ENCODE measurements at regions not wholly inside any gene's neighbourhood (a gene's known extent, or its start where the extent isn't known, plus 50 kb on each side); places are given as distances from the start of the nearest gene placed in this dataset.

DNA sequence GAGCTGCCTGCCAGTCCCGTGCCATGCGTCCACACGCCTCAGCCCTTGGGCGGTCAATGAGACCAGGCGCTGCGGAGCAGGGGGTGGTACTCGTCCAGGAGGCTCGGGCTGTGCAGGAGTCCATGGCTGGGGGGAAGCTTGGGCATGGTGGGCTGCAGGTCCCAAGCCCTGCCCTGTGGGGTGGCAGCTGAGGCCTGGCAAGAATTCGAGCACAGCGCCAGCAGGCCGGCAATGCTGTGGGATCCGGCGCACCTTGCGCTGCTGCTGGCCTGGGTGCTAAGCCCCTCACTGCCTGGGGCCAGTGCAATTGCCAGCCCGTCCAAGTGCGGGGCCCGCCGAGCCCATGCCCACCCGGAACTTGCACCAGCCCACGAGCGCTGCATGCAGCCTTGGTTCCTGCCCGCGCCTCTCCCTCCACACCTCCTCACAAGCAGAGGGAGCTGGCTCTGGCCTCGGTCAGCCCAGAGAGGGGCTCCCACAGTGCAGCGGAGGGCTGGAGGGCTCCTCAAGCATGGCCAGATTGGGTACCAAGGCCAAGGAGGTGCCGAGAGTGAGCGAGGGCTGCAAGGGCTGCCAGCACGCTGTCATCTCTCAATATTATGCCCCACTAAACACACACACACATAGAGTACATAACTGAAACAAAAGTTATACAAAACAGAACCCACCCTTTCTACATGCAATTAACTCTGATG lies 307.7 kb downstream of the LMO4 start:
- DNase-seq = no peak

DNA sequence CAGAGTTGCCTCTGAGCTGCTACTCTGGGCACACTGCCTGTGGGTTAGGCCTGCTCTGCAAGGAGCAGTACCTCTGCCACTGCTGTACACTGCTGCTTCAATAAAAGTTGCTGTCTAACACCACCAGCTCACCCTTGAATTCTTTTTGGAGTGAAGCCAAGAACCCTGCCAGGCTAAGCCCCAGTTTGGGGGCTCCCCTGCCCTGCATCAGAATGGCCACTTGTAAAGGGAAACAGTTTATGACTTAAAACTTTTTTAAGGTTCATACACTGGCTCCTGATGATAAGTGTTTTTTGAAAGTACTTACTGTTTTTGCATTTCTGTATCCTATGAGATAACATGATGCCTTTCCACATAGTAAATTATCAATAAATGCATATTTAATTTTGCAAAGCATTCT lies 310.0 kb downstream of the LMO4 start:
- DNase-seq = no peak

DNA sequence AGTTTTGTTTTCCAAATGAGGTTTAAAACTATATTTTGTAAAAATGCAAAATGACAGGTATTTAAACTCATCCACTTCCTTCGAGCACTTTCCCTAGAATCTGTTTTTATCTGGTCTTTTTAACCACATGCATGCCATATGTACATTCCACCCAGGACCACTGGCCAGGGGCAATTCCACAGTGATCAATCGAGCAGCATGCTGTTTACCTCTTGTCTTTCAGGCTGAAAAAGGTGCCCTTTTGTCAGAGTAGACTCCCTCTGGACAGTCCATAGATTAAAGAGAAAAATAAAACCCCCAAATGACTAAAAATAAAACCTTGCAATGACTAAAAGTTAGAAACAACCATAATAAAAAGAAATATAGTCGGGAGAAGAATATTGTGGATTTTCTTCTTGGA lies 313.3 kb downstream of the LMO4 start:
- DNase-seq = no peak

DNA sequence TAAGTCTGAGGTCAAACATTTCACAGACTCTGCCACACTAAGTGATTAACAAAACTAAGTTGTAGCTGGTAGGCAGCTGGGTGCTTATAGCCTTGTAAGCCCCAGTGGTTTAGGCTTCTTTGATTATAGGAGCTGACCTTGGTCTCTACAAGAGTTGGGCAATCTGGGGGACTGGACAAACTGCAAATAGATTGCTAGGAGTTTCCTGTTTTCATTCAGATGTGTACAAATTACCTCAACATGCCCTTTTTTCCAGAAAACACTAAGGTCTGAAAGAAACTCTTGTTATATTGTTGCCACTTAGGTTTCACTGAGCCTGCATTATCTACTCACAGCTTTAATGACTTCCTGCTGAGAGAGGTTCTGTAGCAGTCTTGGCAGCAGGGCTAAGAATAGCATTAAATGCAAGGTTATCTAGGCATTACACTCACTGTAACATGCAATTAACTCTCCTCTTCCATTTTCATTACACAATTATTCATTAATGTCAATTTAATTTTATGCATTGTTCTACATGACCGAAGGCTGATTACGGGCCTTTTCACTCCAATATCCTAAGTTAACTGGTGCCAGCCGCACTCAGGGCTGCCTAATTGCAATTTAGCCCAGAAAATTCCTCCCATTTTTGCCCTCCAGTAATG lies 314.0 kb downstream of the LMO4 start:
- DNase-seq = peak; percentile 68

- DNase-seq = no peak
Observed at GRCh38 chr1:87644033-87644578, 315.4 kb downstream of the LMO4 start.

DNA sequence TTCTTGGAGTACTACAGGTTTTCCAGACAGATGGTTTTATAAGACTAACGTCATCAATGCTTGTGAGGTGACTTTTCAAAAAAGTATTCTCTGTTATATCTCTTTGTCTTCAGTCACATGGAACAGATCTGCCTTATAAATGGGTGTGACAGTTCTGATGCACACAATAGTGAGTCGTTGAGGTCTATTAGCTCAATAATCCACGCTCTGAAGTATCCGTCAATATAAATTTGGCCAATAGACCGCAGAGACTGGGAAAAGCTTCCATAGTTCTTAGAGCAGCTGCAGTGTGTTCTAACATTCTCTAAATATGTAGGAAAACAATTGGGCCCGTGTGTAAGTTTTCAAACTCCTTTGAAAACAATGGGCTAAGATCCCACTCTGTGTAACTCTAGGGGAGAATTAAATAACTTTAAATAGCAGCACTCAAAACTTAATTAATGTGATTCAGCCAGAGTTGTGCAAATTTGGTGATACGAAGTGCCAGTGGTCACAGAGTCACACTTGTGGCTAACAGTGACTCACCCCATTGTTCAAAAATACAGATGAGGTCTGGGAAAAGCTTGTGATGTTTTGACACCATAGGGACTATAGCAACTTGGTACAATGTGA lies 316.0 kb downstream of the LMO4 start:
- DNase-seq = no peak

- no peak for DNase-seq
Observed at GRCh38 chr1:87647430-87648177, 318.9 kb downstream of the LMO4 start.

DNA sequence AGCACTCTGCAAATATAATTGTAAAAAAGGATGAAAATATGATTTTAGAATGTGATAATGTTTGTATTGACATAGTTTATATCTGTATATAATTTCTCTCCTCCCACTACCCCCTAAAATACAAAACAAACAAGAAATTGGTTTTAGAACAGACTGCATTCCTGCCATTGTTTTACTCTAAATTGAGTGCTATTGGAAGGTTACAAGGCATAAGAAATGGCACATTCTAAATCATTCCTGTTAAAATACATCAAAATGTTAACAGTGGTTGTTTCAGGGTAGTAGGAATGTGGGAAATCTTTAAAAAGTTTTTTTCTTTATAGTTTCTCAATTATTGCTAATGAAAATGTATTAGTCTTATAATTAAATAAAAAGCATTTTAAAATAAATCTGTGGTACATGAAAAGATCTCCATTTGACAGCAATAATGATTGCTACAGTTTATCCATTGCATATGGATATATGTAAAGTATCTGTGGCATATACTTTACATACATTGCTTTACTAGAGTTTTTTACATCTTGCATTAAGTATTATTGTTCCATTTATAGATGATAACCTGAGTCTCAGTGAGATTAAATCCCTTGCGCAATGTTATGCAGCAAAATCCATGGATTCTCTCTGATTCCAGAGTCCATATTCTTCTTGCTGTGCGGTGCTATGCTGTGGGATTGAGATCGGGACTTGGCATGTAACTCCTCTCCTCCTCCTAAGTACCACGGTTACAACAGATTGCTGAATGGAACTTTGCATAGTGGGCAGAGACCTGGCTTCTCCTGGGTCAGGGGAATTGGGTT lies 319.8 kb downstream of the LMO4 start:
- DNase-seq = no peak

GRCh38 chr1:87650306-87650705 lies 321.6 kb downstream of the LMO4 start:
- DNase-seq = no peak

DNA sequence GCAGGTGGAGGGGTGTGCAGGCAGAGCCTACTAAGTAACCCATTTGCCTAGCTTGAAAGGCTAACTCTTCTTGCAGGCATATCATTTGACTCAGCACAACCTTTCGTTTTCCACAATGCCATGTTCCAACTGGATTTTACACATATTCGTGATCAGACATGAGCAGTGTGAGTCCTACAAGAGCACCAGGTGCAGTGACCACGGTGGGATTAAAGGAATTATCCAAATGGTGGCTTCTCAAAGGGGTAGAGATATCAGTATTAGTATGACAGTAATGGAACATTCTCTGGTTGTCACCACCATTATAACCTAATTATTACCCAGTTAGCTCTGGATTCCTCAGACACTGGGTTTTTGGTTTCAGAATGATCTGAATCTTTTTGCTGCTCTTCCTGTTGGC lies 323.5 kb downstream of the LMO4 start:
- DNase-seq = no peak

GRCh38 chr1:87665151-87665550 lies 336.5 kb downstream of the LMO4 start:
- no peak for DNase-seq

DNA sequence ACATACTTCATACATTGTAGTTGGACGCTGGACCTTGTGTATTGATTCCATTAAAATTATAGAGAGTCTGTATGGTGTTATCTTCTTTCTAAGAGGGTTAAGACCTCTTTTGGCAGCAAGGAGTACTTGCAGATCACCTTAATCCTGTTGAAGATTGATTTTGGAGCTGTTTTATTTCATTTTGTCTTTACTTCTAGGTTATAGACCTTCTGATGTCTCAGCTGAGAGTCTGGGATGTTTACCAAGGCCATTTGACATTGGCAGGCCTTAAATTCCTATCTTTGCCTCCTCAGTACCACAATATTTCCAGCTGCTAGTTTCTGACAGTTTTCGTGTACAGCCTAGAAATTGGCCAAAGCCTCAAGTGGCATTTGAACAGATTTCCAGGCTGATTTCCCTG lies 338.0 kb downstream of the LMO4 start:
- DNase-seq = no peak

DNA sequence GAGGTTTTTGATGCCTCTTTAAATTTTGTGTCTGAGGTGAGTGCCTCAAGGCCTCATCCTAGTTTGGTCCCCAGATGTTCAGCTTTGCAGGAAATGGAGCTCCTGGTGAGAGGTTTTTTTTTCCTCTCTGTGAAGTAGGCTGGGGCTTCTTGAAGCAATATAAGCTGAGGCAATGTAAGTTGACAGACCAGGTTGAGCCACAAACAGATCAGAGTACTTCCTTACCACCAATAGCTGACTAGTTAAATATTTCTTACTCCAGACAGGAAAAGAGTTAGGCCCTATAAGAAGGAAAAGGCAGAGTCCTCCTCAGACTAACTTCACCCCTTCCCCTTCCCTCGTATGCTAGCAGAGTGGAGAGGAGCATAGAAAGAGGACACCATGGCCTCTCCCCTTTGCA lies 341.0 kb downstream of the LMO4 start:
- no peak for DNase-seq

DNA sequence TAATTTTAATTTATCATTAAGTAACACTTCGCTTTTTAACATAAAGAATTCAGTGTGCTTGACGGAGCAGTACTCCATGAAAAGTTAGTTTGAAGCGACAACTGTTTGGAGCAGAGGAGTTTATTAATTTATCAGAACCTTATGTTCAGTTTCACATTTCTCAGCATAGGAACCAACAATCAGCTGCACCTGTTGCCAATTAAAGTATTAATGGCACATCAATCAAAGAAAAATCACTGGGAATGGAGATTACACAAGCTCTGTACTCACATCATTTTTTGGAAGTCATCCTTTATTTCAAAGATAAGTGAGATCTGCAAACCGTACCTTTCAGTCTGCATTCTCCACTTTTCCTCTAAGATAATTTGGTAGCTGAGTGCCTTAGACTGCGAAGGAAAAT lies 344.6 kb downstream of the LMO4 start:
- DNase-seq = no peak

- no peak for DNase-seq
Observed at GRCh38 chr1:87673748-87674147, 345.1 kb downstream of the LMO4 start.

GRCh38 chr1:87674791-87675190 lies 346.1 kb downstream of the LMO4 start:
- DNase-seq = no peak

DNA sequence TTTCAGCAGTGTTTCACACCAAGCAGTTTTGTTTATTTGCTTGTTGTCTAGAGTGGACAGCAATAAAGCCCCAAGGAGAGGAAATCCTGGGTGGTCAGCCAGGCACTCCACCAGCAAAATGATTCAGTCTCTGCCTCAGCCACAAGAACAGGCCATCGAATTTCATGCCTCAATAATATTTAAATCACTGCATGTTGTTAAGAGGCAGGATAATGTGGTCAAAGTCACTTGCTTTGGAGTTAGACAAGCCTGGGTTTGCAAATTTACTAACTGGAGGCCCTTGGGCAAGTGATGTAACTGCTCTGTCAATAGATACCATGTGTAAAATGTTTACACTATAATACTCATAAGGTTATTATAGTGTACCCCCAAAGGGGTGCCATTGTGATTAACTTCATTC lies 349.6 kb downstream of the LMO4 start:
- DNase-seq = no peak

DNA sequence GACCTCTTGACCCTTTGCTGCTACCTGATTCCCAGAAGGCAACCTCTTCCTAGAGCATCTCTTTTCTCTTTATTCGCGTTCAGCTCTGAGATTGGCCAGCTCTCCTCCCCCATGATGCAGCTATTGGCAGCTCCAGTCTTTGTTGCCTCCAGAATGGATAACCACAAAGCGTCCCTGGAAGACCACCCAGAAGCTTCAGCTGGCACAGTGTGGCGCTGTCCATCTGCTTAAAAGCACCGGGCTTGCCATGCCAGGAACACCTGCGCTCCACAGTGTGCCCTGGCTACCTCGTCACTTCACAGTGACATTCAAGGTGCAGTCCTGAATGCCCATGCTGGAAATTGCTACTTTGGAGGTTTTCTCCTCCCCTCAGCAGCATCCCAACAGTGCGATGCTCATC lies 353.9 kb downstream of the LMO4 start:
- DNase-seq = peak; percentile 40

- peak; percentile 26 for DNase-seq
Observed at GRCh38 chr1:87683196-87683956, 354.7 kb downstream of the LMO4 start.

GRCh38 chr1:87684194-87684593 lies 355.5 kb downstream of the LMO4 start:
- DNase-seq = peak; percentile 53

DNA sequence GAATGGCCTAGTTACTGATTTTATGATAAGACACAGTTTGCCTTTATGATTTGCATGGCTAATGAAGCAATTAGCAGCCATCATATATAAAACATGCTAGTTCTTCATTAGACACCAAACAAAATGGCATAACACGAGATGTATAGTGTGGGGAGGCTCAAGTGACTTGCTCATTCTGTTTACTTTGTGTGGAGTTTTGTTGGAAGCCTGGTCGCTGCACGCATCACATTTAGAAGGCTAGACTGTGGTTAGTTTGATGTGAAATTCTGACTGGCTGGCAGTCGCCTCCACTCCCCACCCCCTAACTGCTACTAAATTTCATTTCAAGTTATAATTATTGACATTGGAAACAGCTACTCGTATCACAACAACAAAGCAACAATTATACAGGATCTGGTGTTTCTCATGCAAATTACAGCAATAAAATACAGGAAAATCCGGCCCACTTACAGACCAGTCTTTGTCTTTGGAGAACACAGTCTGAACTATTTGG lies 356.1 kb downstream of the LMO4 start:
- DNase-seq = peak; percentile 30

Measured in NCI-H2227 treated with DMSO at 0.1 percent for 48 hours (cell line).